HCT116 (cell line): ENCODE measurements at regions not wholly inside any gene's neighbourhood (a gene's known extent, or its start where the extent isn't known, plus 50 kb on each side); places are given as distances from the start of the nearest gene placed in this dataset.

Source experiments
- ATAC-seq: fragments of 200-7000 bp; cut with Tn5 transposase; 2 replicates; pipeline ENCODE4 v1.9.1; 2020; ENCODE audit warnings: mild to moderate bottlenecking, moderate library complexity
- BruUV-seq: library from RNA; stranded (reverse); fragments of 400-500 nt; replicated peaks from 2 replicates; lab custom pipeline; 2021; lab: Mats Ljungman, UMichigan
- CTCF ChIA-PET: fragments of 300-600 bp; sonication (Branson Sonifier 250); formaldehyde crosslinking; loops from one replicate; lab custom pipeline; 2021; ENCODE audit warnings: antibody characterized with exemption; lab: Charles Lee
- POLR2A ChIA-PET: fragments of 300-600, 350-600 bp; sonication (Branson Sonifier 250); formaldehyde crosslinking; loops from one replicate; lab custom pipeline; 2021; ENCODE audit warnings: antibody characterized with exemption; lab: Charles Lee
- RAD21 ChIA-PET, 2 experiments: fragments of 300-600 bp; sonication (Branson Sonifier 250); formaldehyde crosslinking; loops; one replicate each; lab custom pipeline; 2023; ENCODE audit warnings: low total read pairs in 2 of 2; ENCODE audit not compliant: uncharacterized antibody in 2 of 2, unreplicated experiment in 2 of 2, low non-redundant PET in 1 of 2; lab: Charles Lee
- DNase-seq: peaks from one replicate; pipeline ENCODE4 v3.0.0-alpha.2; 2010; ENCODE audit warnings: low read depth, low spot score
- H2AFZ ChIP-seq: fragments of 200-600 bp; shearing (Covaris generic), sonication (generic); 2 replicates; pipeline ENCODE4 v1.6.1; 2017; ENCODE audit warnings: low read depth, mixed run types, mixed read lengths, antibody characterized with exemption, low read length; ENCODE audit not compliant: poor library complexity, severe bottlenecking
- H3K27ac ChIP-seq: 2 replicates; pipeline ENCODE4 v1.5.1; 2012; ENCODE audit warnings: low read depth, low read length
- H3K27me3 ChIP-seq: fragments of 200-600 bp; sonication (generic); 2 replicates; pipeline ENCODE4 v1.6.1; 2016; ENCODE audit warnings: mixed run types, low read length, mixed read lengths; ENCODE audit not compliant: insufficient read depth
- H3K36me3 ChIP-seq, 2 experiments: fragments of 200-500 bp in 1 of 2; fragments of 200-600 bp in 1 of 2; sonication (Bioruptor generic) in 1 of 2; sonication (generic) in 1 of 2; 2 replicates each; pipeline versions ENCODE4 v1.5.1 to v1.6.1; 2014 to 2016; ENCODE audit warnings: low read length in 2 of 2, inconsistent platforms in 1 of 2, mixed read lengths in 1 of 2, mixed run types in 1 of 2; ENCODE audit not compliant: insufficient read depth in 2 of 2, control insufficient read depth in 1 of 2
- H3K4me1 ChIP-seq, 2 experiments: fragments of 200-600 bp in 1 of 2; sonication (generic) in 1 of 2; 2 replicates each; pipeline versions ENCODE4 v1.5.1 to v1.6.1; 2012 to 2017; ENCODE audit warnings: low read length in 2 of 2, inconsistent platforms in 1 of 2, mild to moderate bottlenecking in 1 of 2, mixed read lengths in 1 of 2, mixed run types in 1 of 2, moderate library complexity in 1 of 2; ENCODE audit not compliant: insufficient read depth in 2 of 2, control insufficient read depth in 1 of 2
- H3K4me2 ChIP-seq: fragments of 200-600 bp; sonication (generic); 2 replicates; pipeline ENCODE4 v1.6.1; 2017; ENCODE audit warnings: mixed run types, low read length, mixed read lengths
- H3K4me3 ChIP-seq, 2 experiments: fragments of 200-600 bp in 1 of 2; sonication (generic) in 1 of 2; replicated peaks in 1 of 2; 2 replicates each; pipeline ENCODE4 v1.5.1; 2011 to 2016; ENCODE audit warnings: low read length in 2 of 2, control low read depth in 1 of 2, low read depth in 1 of 2, mild to moderate bottlenecking in 1 of 2, mixed read lengths in 1 of 2, mixed run types in 1 of 2
- H3K79me2 ChIP-seq: fragments of 200-600 bp; sonication (generic); 2 replicates; pipeline ENCODE4 v1.6.1; 2017; ENCODE audit warnings: mild to moderate bottlenecking, mixed run types, low read length, moderate library complexity, mixed read lengths; ENCODE audit not compliant: insufficient read depth
- H3K9ac ChIP-seq: fragments of 200-600 bp; sonication (generic); 2 replicates; pipeline ENCODE4 v1.6.1; 2016; ENCODE audit warnings: low read length, mixed read lengths
- H3K9me2 ChIP-seq: fragments of 200-600 bp; sonication (generic), shearing (Covaris generic); 2 replicates; pipeline ENCODE4 v1.6.1; 2017; ENCODE audit warnings: mixed run types, mild to moderate bottlenecking, moderate library complexity; ENCODE audit not compliant: insufficient read depth
- H3K9me3 ChIP-seq, 2 experiments: fragments of 200-500 bp in 1 of 2; fragments of 200-600 bp in 1 of 2; sonication (Bioruptor generic) in 1 of 2; sonication (generic) in 1 of 2; 2 replicates each; pipeline ENCODE4 v1.6.1; 2014 to 2017; ENCODE audit warnings: low read length in 2 of 2, mixed read lengths in 2 of 2, inconsistent platforms in 1 of 2, low read depth in 1 of 2, mild to moderate bottlenecking in 1 of 2, mixed run types in 1 of 2, moderate library complexity in 1 of 2; ENCODE audit not compliant: control insufficient read depth in 1 of 2, insufficient read depth in 1 of 2
- H4K20me1 ChIP-seq: fragments of 200-600 bp; sonication (generic), shearing (Covaris generic); 2 replicates; pipeline ENCODE4 v1.6.1; 2017; ENCODE audit warnings: mixed run types, mild to moderate bottlenecking, moderate library complexity; ENCODE audit not compliant: insufficient read depth
- CBX3 ChIP-seq: IDR thresholded peaks from 2 replicates; pipeline ENCODE4 v1.6.1; 2012; ENCODE audit warnings: low read depth
- EGR1 ChIP-seq: IDR thresholded peaks from 2 replicates; pipeline ENCODE4 v1.6.1; 2012; ENCODE audit warnings: low read depth
- ELF1 ChIP-seq: IDR thresholded peaks from 2 replicates; pipeline ENCODE4 v1.6.1; 2012; ENCODE audit warnings: low read depth, borderline replicate concordance
- EZH2phosphoT487 ChIP-seq: fragments of 200-600 bp; IDR thresholded peaks from 2 replicates; pipeline ENCODE4 v1.6.1; 2018; ENCODE audit warnings: antibody characterized with exemption, borderline replicate concordance
- FOSL1 ChIP-seq: IDR thresholded peaks from 2 replicates; pipeline ENCODE4 v1.6.1; 2012; ENCODE audit warnings: low read depth
- JUND ChIP-seq: IDR thresholded peaks from 2 replicates; pipeline ENCODE4 v1.6.1; 2012
- POLR2A ChIP-seq: IDR thresholded peaks from 2 replicates; pipeline ENCODE4 v1.7.0; 2011; ENCODE audit warnings: borderline replicate concordance; ENCODE audit not compliant: insufficient read depth, insufficient read length; ENCODE audit errors: extremely low read depth
- POLR2AphosphoS5 ChIP-seq: IDR thresholded peaks from 2 replicates; pipeline ENCODE4 v1.6.1; 2011; ENCODE audit warnings: mild to moderate bottlenecking, low read depth, low read length, moderate library complexity
- RAD21 ChIP-seq: IDR thresholded peaks from 2 replicates; pipeline ENCODE4 v1.6.1; 2012; ENCODE audit warnings: low read depth, mild to moderate bottlenecking
- SIN3A ChIP-seq: IDR thresholded peaks from 2 replicates; pipeline ENCODE4 v1.6.1; 2012; ENCODE audit warnings: low read depth
- SP1 ChIP-seq: IDR thresholded peaks from 2 replicates; pipeline ENCODE4 v1.6.1; 2012; ENCODE audit warnings: low read depth
- SRF ChIP-seq: IDR thresholded peaks from 2 replicates; pipeline ENCODE4 v1.6.1; 2012; ENCODE audit warnings: low read depth
- YY1 ChIP-seq: IDR thresholded peaks from 2 replicates; pipeline ENCODE4 v1.6.1; 2011; ENCODE audit warnings: low read length, low read depth, moderate library complexity, mild to moderate bottlenecking; ENCODE audit not compliant: insufficient replicate concordance; ENCODE audit errors: extremely low read depth
- ZFX ChIP-seq: fragments of 450-650 bp; IDR thresholded peaks from 2 replicates; pipeline ENCODE4 v1.6.1; 2017
- ZNF274 ChIP-seq: fragments of 200-500 bp; sonication (Bioruptor generic); IDR thresholded peaks from 2 replicates; pipeline ENCODE4 v1.6.1; 2014; ENCODE audit warnings: mild to moderate bottlenecking, low read depth, low read length, inconsistent platforms
- intact Hi-C: fragments of 100-400 bp; cut with micrococcal nuclease; formaldehyde crosslinking; loops from 2 replicates; pipeline ENCODE4 v1.10.0; 2022
- TF ChIP-seq, protein P1 (sequence below): IDR thresholded peaks from 2 replicates; pipeline ENCODE4 v1.6.1; 2012; ENCODE audit warnings: low read depth
- TF ChIP-seq, protein P2 (sequence below), 3 experiments: fragments of 200-600 bp in 1 of 3; sonication (generic) in 1 of 3; IDR thresholded peaks in 2 of 3; conservative IDR thresholded peaks in 1 of 3; 2 replicates each; pipeline ENCODE4 v1.5.1; 2012 to 2017; ENCODE audit warnings: low read depth in 2 of 3, low read length in 2 of 3, antibody characterized with exemption in 1 of 3, borderline replicate concordance in 1 of 3, control low read depth in 1 of 3, mild to moderate bottlenecking in 1 of 3, mixed read lengths in 1 of 3, mixed run types in 1 of 3, moderate library complexity in 1 of 3; ENCODE audit not compliant: insufficient read depth in 1 of 3
- TF ChIP-seq, protein P3 (sequence below): IDR thresholded peaks from 2 replicates; pipeline ENCODE4 v1.6.1; 2012
- TF ChIP-seq, protein P4 (sequence below): IDR thresholded peaks from 2 replicates; pipeline ENCODE4 v1.6.1; 2012
- TF ChIP-seq, protein P5 (sequence below): IDR thresholded peaks from 2 replicates; pipeline ENCODE4 v1.6.1; 2011; ENCODE audit warnings: mild to moderate bottlenecking, low read length, moderate library complexity; ENCODE audit not compliant: insufficient replicate concordance; ENCODE audit errors: extremely low read depth

DNA sequence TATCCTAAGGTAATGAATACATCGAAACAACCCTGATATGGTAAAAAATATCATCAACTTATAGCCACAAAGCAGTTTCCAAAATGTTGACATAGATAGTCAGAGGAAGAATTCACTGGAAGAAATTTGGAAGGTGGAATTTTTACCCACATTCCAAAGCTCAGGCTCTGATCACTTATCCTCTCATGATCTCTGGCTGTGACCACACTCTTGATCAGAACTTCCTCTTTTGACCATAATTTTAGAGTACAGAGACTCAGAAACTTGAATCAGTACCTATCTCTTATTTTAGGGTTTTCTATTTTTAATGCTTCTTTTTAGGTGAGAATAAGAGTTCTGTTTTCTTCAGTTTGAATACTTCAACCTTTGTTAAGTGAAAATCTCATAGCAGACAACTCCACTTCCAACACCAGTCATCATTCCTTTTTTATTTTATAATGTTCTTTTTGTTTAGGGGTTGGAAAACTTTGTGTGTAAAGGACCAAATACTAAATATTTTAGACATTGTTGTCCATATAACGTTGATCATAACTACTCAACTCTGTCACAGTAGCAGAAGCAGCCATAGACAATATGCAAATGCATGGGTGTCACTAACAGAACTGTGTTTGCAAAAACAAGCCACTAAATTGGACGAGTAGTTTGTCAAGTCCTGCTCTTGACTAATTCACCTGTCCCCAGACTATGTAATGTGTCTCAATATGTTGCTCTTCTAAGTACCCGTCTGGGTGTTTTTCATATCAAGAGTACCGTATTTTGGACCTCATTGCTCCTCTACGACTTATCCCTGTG lies 891.6 kb upstream of the CRIM1 start:
- Histone ChIP-seq H3K9me3 (peaks cover 0 to 4% of the 10 kb centered on the region in 2 experiments; a peak in 2 of 4 replicates), H3K4me3 (no peak overlapping the region), H3K4me2 (no peak overlapping the region), H3K27me3 (no peaks in the 10 kb centered on the region), H3K36me3 (no peaks in the 10 kb centered on the region), H3K27ac (no peak overlapping the region), H3K9me2 (no peaks in the 10 kb centered on the region), H2AFZ (no peak overlapping the region), H3K79me2 (no peaks in the 10 kb centered on the region), H4K20me1 (no peaks in the 10 kb centered on the region), H3K4me1 (no peaks in the 10 kb centered on the region), H3K9ac (no peak overlapping the region)
- no peak for DNase-seq
- ChIA-PET POLR2A (no interaction called here), CTCF (no interaction called here), RAD21 (no interaction called here)
- intact Hi-C loops, result no loop called here
- TF ChIP-seq, protein P1, sequence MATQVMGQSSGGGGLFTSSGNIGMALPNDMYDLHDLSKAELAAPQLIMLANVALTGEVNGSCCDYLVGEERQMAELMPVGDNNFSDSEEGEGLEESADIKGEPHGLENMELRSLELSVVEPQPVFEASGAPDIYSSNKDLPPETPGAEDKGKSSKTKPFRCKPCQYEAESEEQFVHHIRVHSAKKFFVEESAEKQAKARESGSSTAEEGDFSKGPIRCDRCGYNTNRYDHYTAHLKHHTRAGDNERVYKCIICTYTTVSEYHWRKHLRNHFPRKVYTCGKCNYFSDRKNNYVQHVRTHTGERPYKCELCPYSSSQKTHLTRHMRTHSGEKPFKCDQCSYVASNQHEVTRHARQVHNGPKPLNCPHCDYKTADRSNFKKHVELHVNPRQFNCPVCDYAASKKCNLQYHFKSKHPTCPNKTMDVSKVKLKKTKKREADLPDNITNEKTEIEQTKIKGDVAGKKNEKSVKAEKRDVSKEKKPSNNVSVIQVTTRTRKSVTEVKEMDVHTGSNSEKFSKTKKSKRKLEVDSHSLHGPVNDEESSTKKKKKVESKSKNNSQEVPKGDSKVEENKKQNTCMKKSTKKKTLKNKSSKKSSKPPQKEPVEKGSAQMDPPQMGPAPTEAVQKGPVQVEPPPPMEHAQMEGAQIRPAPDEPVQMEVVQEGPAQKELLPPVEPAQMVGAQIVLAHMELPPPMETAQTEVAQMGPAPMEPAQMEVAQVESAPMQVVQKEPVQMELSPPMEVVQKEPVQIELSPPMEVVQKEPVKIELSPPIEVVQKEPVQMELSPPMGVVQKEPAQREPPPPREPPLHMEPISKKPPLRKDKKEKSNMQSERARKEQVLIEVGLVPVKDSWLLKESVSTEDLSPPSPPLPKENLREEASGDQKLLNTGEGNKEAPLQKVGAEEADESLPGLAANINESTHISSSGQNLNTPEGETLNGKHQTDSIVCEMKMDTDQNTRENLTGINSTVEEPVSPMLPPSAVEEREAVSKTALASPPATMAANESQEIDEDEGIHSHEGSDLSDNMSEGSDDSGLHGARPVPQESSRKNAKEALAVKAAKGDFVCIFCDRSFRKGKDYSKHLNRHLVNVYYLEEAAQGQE, result no peak
- TF ChIP-seq, protein P2, sequence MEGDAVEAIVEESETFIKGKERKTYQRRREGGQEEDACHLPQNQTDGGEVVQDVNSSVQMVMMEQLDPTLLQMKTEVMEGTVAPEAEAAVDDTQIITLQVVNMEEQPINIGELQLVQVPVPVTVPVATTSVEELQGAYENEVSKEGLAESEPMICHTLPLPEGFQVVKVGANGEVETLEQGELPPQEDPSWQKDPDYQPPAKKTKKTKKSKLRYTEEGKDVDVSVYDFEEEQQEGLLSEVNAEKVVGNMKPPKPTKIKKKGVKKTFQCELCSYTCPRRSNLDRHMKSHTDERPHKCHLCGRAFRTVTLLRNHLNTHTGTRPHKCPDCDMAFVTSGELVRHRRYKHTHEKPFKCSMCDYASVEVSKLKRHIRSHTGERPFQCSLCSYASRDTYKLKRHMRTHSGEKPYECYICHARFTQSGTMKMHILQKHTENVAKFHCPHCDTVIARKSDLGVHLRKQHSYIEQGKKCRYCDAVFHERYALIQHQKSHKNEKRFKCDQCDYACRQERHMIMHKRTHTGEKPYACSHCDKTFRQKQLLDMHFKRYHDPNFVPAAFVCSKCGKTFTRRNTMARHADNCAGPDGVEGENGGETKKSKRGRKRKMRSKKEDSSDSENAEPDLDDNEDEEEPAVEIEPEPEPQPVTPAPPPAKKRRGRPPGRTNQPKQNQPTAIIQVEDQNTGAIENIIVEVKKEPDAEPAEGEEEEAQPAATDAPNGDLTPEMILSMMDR (IDR thresholded peaks at IDR 0.05 in 2 of 3, conservative IDR thresholded peaks at IDR 0.05 in 1 of 3; ENCODE audit: borderline replicate concordance in 1 of 3, insufficient read depth in 1 of 3, low read depth in 2 of 3, low read length in 2 of 3), result no peak
- TF ChIP-seq SIN3A (no peak), POLR2AphosphoS5 (no peak), SP1 (no peak), SRF (no peak), YY1 (no peak), ZNF274 (no peak), RAD21 (no peak), JUND (no peak), EGR1 (no peak), ELF1 (no peak), POLR2A (no peak), FOSL1 (no peak), ZFX (no peak), EZH2phosphoT487 (no peak), CBX3 (no peak)
- TF ChIP-seq, protein P3, sequence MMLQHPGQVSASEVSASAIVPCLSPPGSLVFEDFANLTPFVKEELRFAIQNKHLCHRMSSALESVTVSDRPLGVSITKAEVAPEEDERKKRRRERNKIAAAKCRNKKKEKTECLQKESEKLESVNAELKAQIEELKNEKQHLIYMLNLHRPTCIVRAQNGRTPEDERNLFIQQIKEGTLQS, result no peak
- TF ChIP-seq, protein P4, sequence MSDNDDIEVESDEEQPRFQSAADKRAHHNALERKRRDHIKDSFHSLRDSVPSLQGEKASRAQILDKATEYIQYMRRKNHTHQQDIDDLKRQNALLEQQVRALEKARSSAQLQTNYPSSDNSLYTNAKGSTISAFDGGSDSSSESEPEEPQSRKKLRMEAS, result no peak
- TF ChIP-seq, protein P5, sequence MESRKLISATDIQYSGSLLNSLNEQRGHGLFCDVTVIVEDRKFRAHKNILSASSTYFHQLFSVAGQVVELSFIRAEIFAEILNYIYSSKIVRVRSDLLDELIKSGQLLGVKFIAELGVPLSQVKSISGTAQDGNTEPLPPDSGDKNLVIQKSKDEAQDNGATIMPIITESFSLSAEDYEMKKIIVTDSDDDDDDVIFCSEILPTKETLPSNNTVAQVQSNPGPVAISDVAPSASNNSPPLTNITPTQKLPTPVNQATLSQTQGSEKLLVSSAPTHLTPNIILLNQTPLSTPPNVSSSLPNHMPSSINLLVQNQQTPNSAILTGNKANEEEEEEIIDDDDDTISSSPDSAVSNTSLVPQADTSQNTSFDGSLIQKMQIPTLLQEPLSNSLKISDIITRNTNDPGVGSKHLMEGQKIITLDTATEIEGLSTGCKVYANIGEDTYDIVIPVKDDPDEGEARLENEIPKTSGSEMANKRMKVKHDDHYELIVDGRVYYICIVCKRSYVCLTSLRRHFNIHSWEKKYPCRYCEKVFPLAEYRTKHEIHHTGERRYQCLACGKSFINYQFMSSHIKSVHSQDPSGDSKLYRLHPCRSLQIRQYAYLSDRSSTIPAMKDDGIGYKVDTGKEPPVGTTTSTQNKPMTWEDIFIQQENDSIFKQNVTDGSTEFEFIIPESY, result no peak
- ATAC-seq, result no peak
- BruUV-seq, result no TSS peak
